ENCODE measurements at regions not wholly inside any gene's neighbourhood (a gene's known extent, or its start where the extent isn't known, plus 50 kb on each side); places are given as distances from the start of the nearest gene placed in this dataset.

DNA sequence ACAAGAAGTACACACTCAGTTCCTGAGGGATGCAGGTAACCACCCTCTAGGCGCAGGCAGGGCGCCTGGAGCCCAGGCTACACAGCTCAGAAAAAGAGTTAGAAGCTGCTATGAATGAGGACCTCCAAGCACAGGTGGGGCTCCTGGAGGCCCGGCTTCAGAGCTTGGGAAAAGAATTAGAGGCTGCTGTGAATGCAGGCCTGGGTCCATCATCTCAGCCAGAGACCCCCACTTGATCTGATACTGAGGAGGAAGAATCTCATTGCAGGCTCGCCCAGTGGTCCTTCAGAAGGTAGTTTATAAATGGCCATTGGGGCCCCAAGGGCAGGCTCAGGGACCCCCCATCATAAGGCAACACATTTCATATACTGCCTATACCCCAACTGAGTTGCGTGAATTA lies 556.4 kb downstream of the SLC6A15 start:
- Histone ChIP-seq H3K36me3 (ENCODE audit: insufficient read depth, low read length) (no peaks in the 10 kb centered on the region), H3K4me1 (ENCODE audit: insufficient read depth, low read length) (no peaks in the 10 kb centered on the region), H3K9me3 (ENCODE audit: low read length) (no peaks in the 10 kb centered on the region), H3K27me3 (ENCODE audit: insufficient read depth, low read length) (no peaks in the 10 kb centered on the region), H2AFZ (ENCODE audit: low read depth, low read length) (no peak overlapping the region), H3K4me3 (ENCODE audit: low read length) (no peak overlapping the region)

DNA sequence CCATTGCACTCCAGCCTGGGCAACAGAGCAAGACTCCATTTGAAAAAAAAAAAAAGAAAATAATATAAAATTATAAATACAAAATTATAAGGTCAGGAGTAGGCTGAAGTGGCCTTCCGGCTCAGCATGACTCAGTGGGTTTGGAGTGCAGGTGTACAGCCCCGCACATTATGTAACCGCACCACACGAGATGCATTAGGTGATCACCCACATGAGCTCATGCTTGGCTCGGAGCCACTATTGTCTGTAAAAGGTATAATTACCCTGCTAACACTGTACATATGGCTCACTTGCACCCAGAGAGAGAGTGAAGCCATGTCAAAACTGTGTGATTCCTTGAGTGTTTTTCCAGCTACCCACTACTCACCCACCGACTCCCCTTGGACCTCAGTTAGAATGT lies 557.0 kb downstream of the SLC6A15 start:
- Histone ChIP-seq H3K4me1 (ENCODE audit: insufficient read depth, low read length) (no peaks in the 10 kb centered on the region), H2AFZ (ENCODE audit: low read depth, low read length) (no peak overlapping the region), H3K9me3 (ENCODE audit: low read length) (no peaks in the 10 kb centered on the region), H3K4me3 (ENCODE audit: low read length) (no peak overlapping the region), H3K36me3 (ENCODE audit: insufficient read depth, low read length) (no peaks in the 10 kb centered on the region), H3K27me3 (ENCODE audit: insufficient read depth, low read length) (no peaks in the 10 kb centered on the region)

DNA sequence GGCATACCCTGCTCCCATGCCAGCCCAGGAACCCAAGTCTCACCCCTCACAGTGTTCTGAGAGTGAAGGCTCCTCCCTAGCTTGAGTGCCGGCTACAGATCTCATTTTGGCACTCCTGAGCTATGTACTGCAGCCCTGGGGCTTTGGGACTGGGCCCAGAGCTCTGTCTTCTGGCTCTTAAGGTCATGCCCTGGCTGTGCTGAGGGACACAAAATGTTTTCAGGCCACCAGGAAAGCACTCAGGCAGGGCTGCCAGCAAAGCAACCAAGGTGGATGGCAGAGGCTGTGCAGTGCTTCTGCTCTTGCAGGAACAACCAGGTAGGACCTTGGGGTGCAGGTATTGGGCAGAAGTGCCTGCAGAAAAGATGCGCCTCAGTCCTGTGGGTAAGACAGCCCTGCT lies 564.0 kb downstream of the SLC6A15 start:
- Histone ChIP-seq H3K4me1 (ENCODE audit: insufficient read depth, low read length) (no peaks in the 10 kb centered on the region), H3K9me3 (ENCODE audit: low read length) (no peaks in the 10 kb centered on the region), H3K36me3 (ENCODE audit: insufficient read depth, low read length) (no peaks in the 10 kb centered on the region), H2AFZ (ENCODE audit: low read depth, low read length) (no peak overlapping the region), H3K4me3 (ENCODE audit: low read length) (no peak overlapping the region), H3K27me3 (ENCODE audit: insufficient read depth, low read length) (no peaks in the 10 kb centered on the region)

DNA sequence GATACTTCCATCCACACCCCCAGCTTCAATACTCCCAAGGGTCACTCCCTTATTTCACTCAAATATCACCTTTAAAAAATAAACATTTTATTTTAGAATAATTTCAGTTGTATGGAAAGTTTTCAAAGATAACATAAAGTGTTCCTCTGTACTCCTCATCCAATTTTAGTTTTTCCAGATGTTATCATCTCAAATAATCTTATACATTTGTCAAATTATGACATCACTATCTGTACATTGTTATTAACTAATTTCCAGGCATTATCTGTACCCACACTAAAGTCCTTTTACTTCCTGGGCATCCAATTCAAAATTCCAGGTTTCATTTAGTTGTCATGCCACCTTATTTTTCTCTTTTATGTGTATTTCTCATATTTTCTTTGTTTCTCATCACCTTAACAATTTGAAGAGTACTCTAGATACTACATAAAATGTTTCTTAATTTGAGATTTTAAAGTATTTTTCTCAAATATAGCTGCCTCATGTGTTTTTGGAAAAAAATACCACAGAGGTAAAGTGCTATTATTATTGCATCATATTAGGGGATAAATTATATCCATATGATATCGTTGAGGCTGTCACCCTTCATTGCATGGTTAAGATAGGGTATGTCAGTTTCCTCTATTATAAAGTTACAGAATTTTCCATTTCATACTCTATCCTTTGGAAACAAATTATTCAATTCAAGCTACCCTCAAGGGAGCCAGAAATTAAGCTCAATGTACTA lies 571.0 kb downstream of the SLC6A15 start:
- Histone ChIP-seq H3K36me3 (ENCODE audit: insufficient read depth, low read length) (no peaks in the 10 kb centered on the region), H3K4me3 (ENCODE audit: low read length) (no peak overlapping the region), H3K9me3 (ENCODE audit: low read length) (no peaks in the 10 kb centered on the region), H3K4me1 (ENCODE audit: insufficient read depth, low read length) (no peaks in the 10 kb centered on the region), H3K27me3 (ENCODE audit: insufficient read depth, low read length) (no peaks in the 10 kb centered on the region), H2AFZ (ENCODE audit: low read depth, low read length) (no peak overlapping the region)

DNA sequence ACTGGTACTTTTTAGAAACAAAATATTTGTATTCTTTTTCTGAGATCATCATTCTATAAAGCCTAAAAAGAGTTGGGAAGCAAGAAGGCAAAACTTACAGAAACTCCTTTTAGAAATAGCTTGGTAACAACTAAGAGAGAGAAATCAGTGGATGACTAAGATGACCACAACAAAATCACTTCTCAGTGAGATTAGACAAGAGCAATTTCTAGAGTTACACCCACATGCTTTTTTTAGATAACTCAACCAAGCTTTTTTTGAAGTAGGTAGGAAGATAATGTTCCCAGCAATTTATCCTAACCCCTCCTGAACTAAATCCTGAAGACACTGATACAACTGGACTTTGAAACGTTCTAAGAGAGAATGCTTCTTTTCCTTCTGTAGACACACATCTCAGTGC lies 576.4 kb downstream of the SLC6A15 start:
- no peak overlapping the region for H3K4me3 ChIP-seq (ENCODE audit: low read length)
- no peaks in the 10 kb centered on the region for H3K9me3 ChIP-seq (ENCODE audit: low read length)
- no peak overlapping the region for H2AFZ ChIP-seq (ENCODE audit: low read depth, low read length)
- H3K27me3 ChIP-seq (ENCODE audit: insufficient read depth, low read length) = no peaks in the 10 kb centered on the region
- H3K4me1 ChIP-seq (ENCODE audit: insufficient read depth, low read length) = no peaks in the 10 kb centered on the region
- no peaks in the 10 kb centered on the region for H3K36me3 ChIP-seq (ENCODE audit: insufficient read depth, low read length)

DNA sequence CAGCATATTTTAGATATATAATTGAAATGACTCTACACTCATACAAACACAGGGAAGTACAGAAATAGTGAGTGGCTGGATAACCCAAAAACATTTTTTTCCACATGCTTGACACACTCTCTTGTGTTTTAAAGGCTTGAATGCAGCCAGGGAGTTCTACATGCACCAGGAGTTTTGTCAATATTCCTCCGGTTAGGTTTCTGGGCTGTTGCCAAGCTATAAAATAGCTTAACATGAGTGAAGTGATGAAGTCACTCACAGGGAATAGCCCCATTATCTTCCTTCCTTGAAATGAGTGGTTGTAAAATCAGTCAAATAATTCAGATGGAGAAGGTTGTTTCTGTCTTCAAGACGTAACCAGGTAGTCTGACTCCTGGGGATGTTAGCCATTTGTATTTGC lies 582.7 kb downstream of the SLC6A15 start:
- no peaks in the 10 kb centered on the region for H3K27me3 ChIP-seq (ENCODE audit: insufficient read depth, low read length)
- no peaks in the 10 kb centered on the region for H3K36me3 ChIP-seq (ENCODE audit: insufficient read depth, low read length)
- no peaks in the 10 kb centered on the region for H3K9me3 ChIP-seq (ENCODE audit: low read length)
- no peak overlapping the region for H2AFZ ChIP-seq (ENCODE audit: low read depth, low read length)
- no peak overlapping the region for H3K4me3 ChIP-seq (ENCODE audit: low read length)
- H3K4me1 ChIP-seq (ENCODE audit: insufficient read depth, low read length) = peaks cover 10% of the 10 kb centered on the region

DNA sequence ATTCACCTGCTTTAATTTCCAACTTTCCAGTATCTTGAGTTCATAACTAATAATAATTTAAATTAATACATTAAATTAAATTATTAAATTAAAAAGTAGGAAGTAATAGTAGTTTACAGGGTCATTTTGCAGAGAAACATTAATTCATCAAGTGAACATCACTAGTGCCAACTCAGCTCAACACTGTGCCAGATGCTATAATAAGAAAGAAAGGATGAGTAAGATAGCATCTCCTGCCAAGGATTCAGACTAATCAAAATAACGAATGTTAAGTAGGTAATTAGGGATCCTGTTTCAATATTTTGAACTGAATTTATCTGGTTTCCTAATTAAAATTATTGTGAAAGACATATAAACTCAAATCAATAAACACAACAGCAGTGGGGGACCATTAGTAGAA lies 596.7 kb downstream of the SLC6A15 start:
- no peaks in the 10 kb centered on the region for H3K4me1 ChIP-seq (ENCODE audit: insufficient read depth, low read length)
- no peak overlapping the region for H2AFZ ChIP-seq (ENCODE audit: low read depth, low read length)
- no peaks in the 10 kb centered on the region for H3K27me3 ChIP-seq (ENCODE audit: insufficient read depth, low read length)
- no peaks in the 10 kb centered on the region for H3K9me3 ChIP-seq (ENCODE audit: low read length)
- no peak overlapping the region for H3K4me3 ChIP-seq (ENCODE audit: low read length)
- H3K36me3 ChIP-seq (ENCODE audit: insufficient read depth, low read length) = no peaks in the 10 kb centered on the region

DNA sequence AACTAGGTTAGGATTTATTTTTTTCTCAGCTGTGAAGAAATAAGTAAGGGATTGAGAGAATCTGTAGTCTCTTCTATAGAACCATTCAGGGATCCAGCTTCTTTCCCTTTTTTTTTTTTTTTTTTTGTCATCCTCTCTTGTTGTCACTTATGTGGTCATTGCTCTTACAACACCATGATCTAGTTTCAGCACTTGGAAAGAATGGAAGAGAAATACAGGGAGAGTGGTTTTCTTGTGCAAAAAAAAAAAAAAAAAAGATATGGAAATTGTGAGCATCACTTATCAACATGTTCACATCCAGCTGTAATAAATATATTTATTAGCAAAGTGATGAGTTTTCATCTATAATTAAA lies 599.3 kb downstream of the SLC6A15 start:
- Histone ChIP-seq H3K4me3 (ENCODE audit: low read length) (no peak overlapping the region), H3K4me1 (ENCODE audit: insufficient read depth, low read length) (no peaks in the 10 kb centered on the region)

DNA sequence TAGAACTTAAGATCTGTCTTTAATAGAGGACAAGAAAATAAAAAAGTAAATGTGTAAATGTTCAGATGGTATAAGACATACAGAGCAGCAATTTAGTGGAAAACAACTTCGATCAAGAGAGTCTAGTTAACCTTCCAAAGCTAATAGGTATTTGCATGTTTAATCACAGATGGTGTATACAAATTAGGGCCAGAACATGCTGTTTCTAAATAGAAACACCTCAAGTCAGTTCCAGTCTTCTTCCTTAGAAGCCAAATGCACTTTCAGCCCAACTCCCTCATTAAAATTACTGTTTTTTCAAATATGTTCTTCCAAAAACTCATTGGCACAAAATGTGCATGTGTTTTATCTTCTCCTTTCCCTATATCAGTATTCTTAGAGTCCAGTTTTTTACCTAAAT lies 604.4 kb downstream of the SLC6A15 start:
- H2AFZ ChIP-seq (ENCODE audit: low read depth, low read length) = no peak overlapping the region
- no peaks in the 10 kb centered on the region for H3K27me3 ChIP-seq (ENCODE audit: insufficient read depth, low read length)
- H3K36me3 ChIP-seq (ENCODE audit: insufficient read depth, low read length) = no peaks in the 10 kb centered on the region
- no peaks in the 10 kb centered on the region for H3K4me1 ChIP-seq (ENCODE audit: insufficient read depth, low read length)
- no peak overlapping the region for H3K4me3 ChIP-seq (ENCODE audit: low read length)
- no peaks in the 10 kb centered on the region for H3K9me3 ChIP-seq (ENCODE audit: low read length)

More for the DNA sequence above, 599.3 kb downstream of the SLC6A15 start:
- Histone ChIP-seq H2AFZ (ENCODE audit: low read depth, low read length) (no peak overlapping the region), H3K9me3 (ENCODE audit: low read length) (no peaks in the 10 kb centered on the region), H3K27me3 (ENCODE audit: insufficient read depth, low read length) (no peaks in the 10 kb centered on the region), H3K36me3 (ENCODE audit: insufficient read depth, low read length) (no peaks in the 10 kb centered on the region)

DNA sequence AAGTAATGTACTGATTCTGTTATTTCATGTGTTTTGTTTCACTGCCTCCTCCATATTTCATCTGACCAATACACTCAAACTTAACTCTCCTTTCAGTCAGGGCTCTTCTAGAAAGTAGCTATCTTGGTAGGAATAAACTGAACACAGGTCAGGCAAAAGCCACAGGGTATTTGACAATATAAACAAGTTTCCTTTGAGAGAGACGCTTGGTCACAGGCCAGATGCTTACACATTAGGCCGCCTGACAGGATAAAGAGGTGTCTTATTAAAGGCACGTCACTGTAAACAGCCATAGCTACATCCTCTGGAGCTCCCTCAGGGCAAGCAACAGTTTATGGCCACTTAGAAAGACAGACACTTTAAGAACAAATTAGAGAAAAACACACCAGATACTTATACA lies 607.5 kb downstream of the SLC6A15 start:
- no peaks in the 10 kb centered on the region for H3K9me3 ChIP-seq (ENCODE audit: low read length)
- H3K36me3 ChIP-seq (ENCODE audit: insufficient read depth, low read length) = no peaks in the 10 kb centered on the region
- H2AFZ ChIP-seq (ENCODE audit: low read depth, low read length) = no peak overlapping the region
- H3K4me1 ChIP-seq (ENCODE audit: insufficient read depth, low read length) = no peaks in the 10 kb centered on the region
- no peaks in the 10 kb centered on the region for H3K27me3 ChIP-seq (ENCODE audit: insufficient read depth, low read length)
- no peak overlapping the region for H3K4me3 ChIP-seq (ENCODE audit: low read length)

DNA sequence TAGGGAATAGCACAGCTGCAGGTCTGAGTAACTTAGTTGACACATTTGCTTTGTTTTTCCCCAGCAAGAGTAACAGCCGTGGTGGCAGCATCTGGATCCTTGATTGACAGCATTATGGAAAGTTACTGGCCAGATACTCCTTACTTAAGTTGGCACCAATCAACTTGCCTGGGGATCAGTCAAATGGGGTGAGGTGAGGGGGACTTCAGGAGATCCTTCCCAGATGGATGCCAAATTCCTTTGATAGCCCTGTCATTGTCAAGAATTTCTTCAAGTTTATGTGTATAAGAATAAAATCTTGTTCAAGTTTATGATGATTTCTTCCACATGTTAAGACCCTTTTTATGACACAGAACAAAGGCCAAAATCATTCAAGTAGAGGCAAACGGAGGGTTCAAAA lies 618.4 kb downstream of the SLC6A15 start:
- no peak overlapping the region for H3K4me3 ChIP-seq (ENCODE audit: low read length)
- H2AFZ ChIP-seq (ENCODE audit: low read depth, low read length) = no peak overlapping the region
- no peaks in the 10 kb centered on the region for H3K27me3 ChIP-seq (ENCODE audit: insufficient read depth, low read length)
- no peaks in the 10 kb centered on the region for H3K9me3 ChIP-seq (ENCODE audit: low read length)
- no peaks in the 10 kb centered on the region for H3K4me1 ChIP-seq (ENCODE audit: insufficient read depth, low read length)
- no peaks in the 10 kb centered on the region for H3K36me3 ChIP-seq (ENCODE audit: insufficient read depth, low read length)

DNA sequence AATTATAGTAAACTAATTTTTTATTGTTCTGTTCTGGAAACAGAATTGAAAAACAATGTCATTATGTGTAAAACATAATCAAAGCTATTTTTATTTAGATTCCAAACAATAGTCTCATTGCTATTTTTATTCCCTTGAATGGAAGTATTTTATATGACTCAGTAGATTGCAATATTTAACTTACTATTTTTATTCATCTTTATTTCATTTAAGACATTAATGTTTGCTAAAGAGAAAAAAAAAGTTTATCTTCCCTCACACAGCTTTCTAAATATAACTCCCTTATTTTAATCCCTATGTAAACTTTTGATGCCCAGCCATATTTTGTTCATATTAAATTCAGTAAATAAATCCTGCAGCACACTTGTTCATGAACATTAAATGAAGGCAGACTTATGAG lies 622.4 kb downstream of the SLC6A15 start:
- H3K4me3 ChIP-seq (ENCODE audit: low read length) = no peak overlapping the region
- H3K36me3 ChIP-seq (ENCODE audit: insufficient read depth, low read length) = no peaks in the 10 kb centered on the region

DNA sequence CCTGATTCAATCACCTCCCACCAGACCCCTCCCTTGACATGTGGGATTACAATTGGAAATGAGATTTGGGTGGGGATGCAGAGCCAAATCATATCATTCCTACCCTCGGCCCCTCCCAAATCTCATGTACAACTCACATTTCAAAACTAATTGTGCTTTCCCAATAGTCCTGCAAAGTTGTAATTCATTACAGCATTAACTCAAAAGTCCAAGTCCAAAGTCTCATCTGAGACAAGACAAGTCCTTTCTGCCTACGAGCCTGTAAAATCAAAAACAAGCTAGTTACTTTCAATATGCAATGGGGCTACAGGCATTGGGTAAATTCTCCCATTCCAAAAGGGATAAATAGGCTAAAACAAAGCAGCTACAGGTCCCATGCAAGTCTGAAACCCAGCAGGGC lies 634.6 kb downstream of the SLC6A15 start:
- H3K9me3 ChIP-seq (ENCODE audit: low read length) = no peaks in the 10 kb centered on the region
- no peaks in the 10 kb centered on the region for H3K36me3 ChIP-seq (ENCODE audit: insufficient read depth, low read length)
- no peak overlapping the region for H3K4me3 ChIP-seq (ENCODE audit: low read length)
- no peaks in the 10 kb centered on the region for H3K27me3 ChIP-seq (ENCODE audit: insufficient read depth, low read length)
- no peak overlapping the region for H2AFZ ChIP-seq (ENCODE audit: low read depth, low read length)
- no peaks in the 10 kb centered on the region for H3K4me1 ChIP-seq (ENCODE audit: insufficient read depth, low read length)

More for the DNA sequence above, 622.4 kb downstream of the SLC6A15 start:
- H3K9me3 ChIP-seq (ENCODE audit: low read length) = no peaks in the 10 kb centered on the region
- H2AFZ ChIP-seq (ENCODE audit: low read depth, low read length) = no peak overlapping the region
- no peaks in the 10 kb centered on the region for H3K27me3 ChIP-seq (ENCODE audit: insufficient read depth, low read length)
- H3K4me1 ChIP-seq (ENCODE audit: insufficient read depth, low read length) = no peaks in the 10 kb centered on the region

DNA sequence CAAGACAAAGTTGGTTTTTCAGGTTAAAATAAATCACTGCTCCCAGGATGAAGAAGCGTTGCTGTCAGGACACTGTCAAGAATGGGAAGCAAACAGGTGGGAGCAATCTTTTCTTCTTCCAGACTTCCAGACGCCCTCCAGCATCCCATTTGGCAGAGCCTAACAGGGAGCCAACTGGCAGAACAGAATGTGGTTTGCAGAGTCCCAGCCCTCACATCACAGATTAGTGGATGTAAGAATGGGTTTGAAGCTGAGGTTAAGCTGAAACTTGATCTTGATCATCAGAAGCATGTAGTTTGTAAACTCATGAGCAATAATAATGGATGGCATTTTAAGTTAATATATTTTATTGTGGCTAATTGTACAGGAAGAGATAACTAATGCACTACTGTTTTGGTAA lies 636.4 kb downstream of the SLC6A15 start:
- H3K27me3 ChIP-seq (ENCODE audit: insufficient read depth, low read length) = no peaks in the 10 kb centered on the region
- no peak overlapping the region for H3K4me3 ChIP-seq (ENCODE audit: low read length)
- no peaks in the 10 kb centered on the region for H3K9me3 ChIP-seq (ENCODE audit: low read length)
- H3K4me1 ChIP-seq (ENCODE audit: insufficient read depth, low read length) = no peaks in the 10 kb centered on the region
- H3K36me3 ChIP-seq (ENCODE audit: insufficient read depth, low read length) = no peaks in the 10 kb centered on the region
- no peak overlapping the region for H2AFZ ChIP-seq (ENCODE audit: low read depth, low read length)

Data from neuron (in vitro differentiated cells).